BLaER1 (cell line): ENCODE measurements at regions not wholly inside any gene's neighbourhood (a gene's known extent, or its start where the extent isn't known, plus 50 kb on each side); places are given as distances from the start of the nearest gene placed in this dataset.

Experiments
- H3K27ac ChIP-seq: shearing (Covaris generic); formaldehyde crosslinking; 2 replicates; pipeline ENCODE4 v1.8.1; 2022
- H3K27me3 ChIP-seq: shearing (Covaris generic); formaldehyde crosslinking; 2 replicates; pipeline ENCODE4 v1.8.1; 2022
- H3K36me3 ChIP-seq: shearing (Covaris generic); formaldehyde crosslinking; 2 replicates; pipeline ENCODE4 v1.8.1; 2022
- H3K4me1 ChIP-seq: shearing (Covaris generic); formaldehyde crosslinking; 2 replicates; pipeline ENCODE4 v1.8.1; 2022
- H3K4me2 ChIP-seq: shearing (Covaris generic); formaldehyde crosslinking; 2 replicates; pipeline ENCODE4 v1.8.1; 2022
- H3K4me3 ChIP-seq: shearing (Covaris generic); formaldehyde crosslinking; 2 replicates; pipeline ENCODE4 v1.8.1; 2022
- H3K9ac ChIP-seq: shearing (Covaris generic); formaldehyde crosslinking; 2 replicates; pipeline ENCODE4 v1.8.1; 2022
- H3K9me3 ChIP-seq: shearing (Covaris generic); formaldehyde crosslinking; 2 replicates; pipeline ENCODE4 v1.8.1; 2022
- H4K20me1 ChIP-seq: shearing (Covaris generic); formaldehyde crosslinking; 2 replicates; pipeline ENCODE4 v1.8.1; 2022
- Cebpa-rat ChIP-seq: shearing (Covaris generic); IDR thresholded peaks from 2 replicates; pipeline ENCODE4 v1.8.1; 2022

- H3K4me2 ChIP-seq = no peak overlapping the region; the same call in 1 of the 2 replicates
- H3K9ac ChIP-seq = no peak overlapping the region
- TF ChIP-seq Cebpa-rat = no peak
- no peak overlapping the region for H3K4me3 ChIP-seq
- H3K9me3 ChIP-seq = no peaks in the 10 kb centered on the region
- no peak overlapping the region for H3K27ac ChIP-seq
- no peaks in the 10 kb centered on the region for H4K20me1 ChIP-seq
- H3K4me1 ChIP-seq = no peaks in the 10 kb centered on the region
- no peaks in the 10 kb centered on the region for H3K27me3 ChIP-seq
- no peaks in the 10 kb centered on the region for H3K36me3 ChIP-seq
These were observed 288.6 kb downstream of the ELAVL2 start for GRCh38 chr9:23537192-23538066.

GRCh38 chr9:23538067-23538402 is 288.0 kb downstream of the ELAVL2 start:
- Histone ChIP-seq H3K27ac (no peak overlapping the region), H3K4me2 (no peak overlapping the region; the same call in 1 of the 2 replicates), H4K20me1 (no peaks in the 10 kb centered on the region), H3K27me3 (no peaks in the 10 kb centered on the region), H3K4me1 (no peaks in the 10 kb centered on the region), H3K9me3 (no peaks in the 10 kb centered on the region), H3K9ac (no peak overlapping the region), H3K36me3 (no peaks in the 10 kb centered on the region), H3K4me3 (no peak overlapping the region)
- TF ChIP-seq Cebpa-rat = no peak

- no peak overlapping the region for H3K9ac ChIP-seq
- H3K27ac ChIP-seq = no peak overlapping the region
- no peaks in the 10 kb centered on the region for H3K9me3 ChIP-seq
- no peaks in the 10 kb centered on the region for H3K27me3 ChIP-seq
- no peaks in the 10 kb centered on the region for H3K4me1 ChIP-seq
- H3K4me3 ChIP-seq = no peak overlapping the region
- no peak for TF ChIP-seq Cebpa-rat
- no peaks in the 10 kb centered on the region for H3K36me3 ChIP-seq
- no peak overlapping the region for H3K4me2 ChIP-seq
- no peaks in the 10 kb centered on the region for H4K20me1 ChIP-seq
These were observed 287.5 kb downstream of the ELAVL2 start for GRCh38 chr9:23538461-23539003.

GRCh38 chr9:23539311-23539710 is 286.7 kb downstream of the ELAVL2 start:
- TF ChIP-seq Cebpa-rat = no peak
- H3K27me3 ChIP-seq = no peaks in the 10 kb centered on the region
- no peaks in the 10 kb centered on the region for H3K4me1 ChIP-seq
- no peak overlapping the region for H3K27ac ChIP-seq
- no peak overlapping the region for H3K4me2 ChIP-seq
- no peak overlapping the region for H3K4me3 ChIP-seq
- no peak overlapping the region for H3K9ac ChIP-seq
- H3K36me3 ChIP-seq = no peaks in the 10 kb centered on the region
- no peaks in the 10 kb centered on the region for H4K20me1 ChIP-seq
- H3K9me3 ChIP-seq = no peaks in the 10 kb centered on the region

GRCh38 chr9:23541976-23542375 is 284.1 kb downstream of the ELAVL2 start:
- Histone ChIP-seq H3K9ac (no peak overlapping the region), H3K4me2 (no peak overlapping the region), H3K4me3 (no peak overlapping the region), H3K36me3 (no peaks in the 10 kb centered on the region), H3K27ac (no peak overlapping the region), H3K27me3 (no peaks in the 10 kb centered on the region), H3K4me1 (no peaks in the 10 kb centered on the region), H4K20me1 (no peaks in the 10 kb centered on the region), H3K9me3 (no peaks in the 10 kb centered on the region)
- TF ChIP-seq Cebpa-rat = no peak

GRCh38 chr9:23542438-23542837 is 283.6 kb downstream of the ELAVL2 start:
- no peak overlapping the region for H3K4me3 ChIP-seq
- no peak overlapping the region for H3K9ac ChIP-seq
- H3K27me3 ChIP-seq = no peaks in the 10 kb centered on the region
- no peaks in the 10 kb centered on the region for H3K36me3 ChIP-seq
- H3K27ac ChIP-seq = no peak overlapping the region
- no peak overlapping the region for H3K4me2 ChIP-seq
- TF ChIP-seq Cebpa-rat = no peak
- H3K9me3 ChIP-seq = no peaks in the 10 kb centered on the region
- H4K20me1 ChIP-seq = no peaks in the 10 kb centered on the region
- no peaks in the 10 kb centered on the region for H3K4me1 ChIP-seq

- Histone ChIP-seq H3K27me3 (no peaks in the 10 kb centered on the region), H3K4me1 (no peaks in the 10 kb centered on the region), H3K4me2 (no peak overlapping the region), H3K9me3 (no peaks in the 10 kb centered on the region), H3K4me3 (no peak overlapping the region), H3K27ac (no peak overlapping the region), H3K36me3 (no peaks in the 10 kb centered on the region), H3K9ac (no peak overlapping the region), H4K20me1 (no peaks in the 10 kb centered on the region)
- TF ChIP-seq Cebpa-rat = no peak
These were observed 283.1 kb downstream of the ELAVL2 start for GRCh38 chr9:23542927-23543326.

GRCh38 chr9:23543419-23543818 is 282.6 kb downstream of the ELAVL2 start:
- Histone ChIP-seq H3K4me3 (no peak overlapping the region), H3K4me2 (no peak overlapping the region), H3K36me3 (no peaks in the 10 kb centered on the region), H3K27ac (no peak overlapping the region), H3K4me1 (no peaks in the 10 kb centered on the region), H3K9ac (no peak overlapping the region), H3K9me3 (no peaks in the 10 kb centered on the region), H4K20me1 (no peaks in the 10 kb centered on the region), H3K27me3 (no peaks in the 10 kb centered on the region)
- TF ChIP-seq Cebpa-rat = no peak

- H3K27ac ChIP-seq = no peak overlapping the region
- no peak overlapping the region for H3K9ac ChIP-seq
- H4K20me1 ChIP-seq = no peaks in the 10 kb centered on the region
- no peaks in the 10 kb centered on the region for H3K4me1 ChIP-seq
- H3K4me2 ChIP-seq = no peak overlapping the region
- H3K27me3 ChIP-seq = no peaks in the 10 kb centered on the region
- no peaks in the 10 kb centered on the region for H3K9me3 ChIP-seq
- H3K4me3 ChIP-seq = no peak overlapping the region
- H3K36me3 ChIP-seq = no peaks in the 10 kb centered on the region
- TF ChIP-seq Cebpa-rat = no peak
These were observed 280.3 kb downstream of the ELAVL2 start for GRCh38 chr9:23545728-23546127.

- TF ChIP-seq Cebpa-rat = no peak
- H3K36me3 ChIP-seq = no peaks in the 10 kb centered on the region
- H3K9ac ChIP-seq = no peak overlapping the region
- no peaks in the 10 kb centered on the region for H3K27me3 ChIP-seq
- H3K4me3 ChIP-seq = no peak overlapping the region
- no peak overlapping the region for H3K27ac ChIP-seq
- H3K4me1 ChIP-seq = no peaks in the 10 kb centered on the region
- no peaks in the 10 kb centered on the region for H3K9me3 ChIP-seq
- H4K20me1 ChIP-seq = no peaks in the 10 kb centered on the region
- no peak overlapping the region for H3K4me2 ChIP-seq
These were observed 274.7 kb downstream of the ELAVL2 start for GRCh38 chr9:23551311-23551721.
